ENCODE measurements at regions not wholly inside any gene's neighbourhood (a gene's known extent, or its start where the extent isn't known, plus 50 kb on each side); places are given as distances from the start of the nearest gene placed in this dataset.
"Not testable (repeated sequence)": the region's sequence is repeated elsewhere in the genome, so short reads cannot be mapped to it uniquely, and the experiment has no call there.

DNA sequence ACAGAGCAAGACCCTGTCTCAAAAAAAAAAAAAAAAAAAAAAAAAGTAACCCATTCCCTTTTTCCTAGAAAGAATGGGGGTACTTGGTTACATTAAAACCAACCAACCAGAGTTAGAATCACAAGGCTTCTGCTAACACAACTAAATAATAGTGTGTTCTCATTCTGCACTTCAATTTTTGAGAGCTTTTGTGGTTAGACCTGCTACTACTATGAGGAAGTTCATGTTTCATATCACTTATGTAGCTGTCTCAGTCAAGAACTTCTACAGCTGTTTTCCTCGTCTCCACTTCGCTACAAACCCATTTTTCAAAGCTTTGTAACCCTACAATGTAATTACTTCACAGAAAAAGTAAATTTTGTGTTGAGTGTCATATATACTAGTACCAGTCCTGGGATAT is 58.3 kb downstream of the PDHA2 start:
- DNase-seq = no peak

DNA sequence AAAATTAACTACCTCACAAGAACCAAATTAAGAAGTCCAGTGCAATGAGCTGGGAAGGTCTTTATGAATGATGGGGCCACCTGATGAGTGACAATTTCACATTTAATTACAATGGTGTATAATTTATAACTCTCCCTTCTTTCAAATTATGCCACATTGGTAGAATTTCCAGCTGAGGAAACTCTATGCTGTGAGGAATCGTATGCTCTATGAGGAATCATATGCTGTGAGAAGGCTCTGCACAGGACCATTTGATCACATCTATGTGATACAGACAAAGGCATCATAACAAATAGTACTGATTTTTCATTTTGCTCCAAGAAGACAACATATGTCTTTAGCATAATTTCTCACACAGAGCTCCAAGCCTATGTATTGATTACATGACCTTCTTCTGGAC is 69.3 kb downstream of the PDHA2 start:
- no peak for DNase-seq

DNA sequence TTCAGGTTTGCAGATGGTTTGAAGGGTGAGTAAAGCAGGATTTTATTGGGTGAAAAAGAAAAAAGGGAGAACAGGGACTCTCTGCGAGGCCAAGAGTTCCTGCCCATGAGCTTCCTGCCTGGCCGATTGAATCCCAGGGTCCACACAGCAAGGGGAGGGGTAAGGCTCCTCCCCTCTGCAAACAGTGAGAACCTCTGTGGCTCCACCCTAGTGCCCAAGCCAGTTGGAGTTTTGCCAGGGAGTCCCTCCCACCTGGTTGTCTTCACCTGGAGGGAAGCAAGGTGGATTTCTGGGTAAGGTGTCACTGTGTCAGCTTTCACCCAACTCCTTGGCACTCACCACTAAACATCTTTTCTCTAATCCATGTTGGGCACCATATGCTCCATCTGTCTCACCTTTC is 70.9 kb downstream of the PDHA2 start:
- no peak for DNase-seq

DNA sequence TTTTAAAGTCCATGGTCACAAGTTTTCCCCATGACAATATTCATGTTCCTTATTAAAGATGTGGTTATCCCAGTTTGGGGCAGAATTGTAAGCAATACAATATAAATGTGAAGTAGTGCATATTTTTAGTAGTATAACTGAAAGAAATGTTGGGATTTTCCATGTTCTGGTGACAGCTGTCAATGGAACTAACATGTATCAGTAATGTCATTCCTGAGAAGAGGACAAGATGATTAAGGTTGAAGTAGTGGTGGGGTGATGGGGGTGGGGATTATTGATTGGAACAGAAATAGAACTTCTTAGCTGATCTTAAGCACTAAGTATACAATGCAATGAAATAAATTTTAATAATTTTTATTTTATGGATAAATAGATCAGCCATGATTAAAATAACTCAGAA is 81.6 kb downstream of the PDHA2 start:
- DNase-seq = no peak

DNA sequence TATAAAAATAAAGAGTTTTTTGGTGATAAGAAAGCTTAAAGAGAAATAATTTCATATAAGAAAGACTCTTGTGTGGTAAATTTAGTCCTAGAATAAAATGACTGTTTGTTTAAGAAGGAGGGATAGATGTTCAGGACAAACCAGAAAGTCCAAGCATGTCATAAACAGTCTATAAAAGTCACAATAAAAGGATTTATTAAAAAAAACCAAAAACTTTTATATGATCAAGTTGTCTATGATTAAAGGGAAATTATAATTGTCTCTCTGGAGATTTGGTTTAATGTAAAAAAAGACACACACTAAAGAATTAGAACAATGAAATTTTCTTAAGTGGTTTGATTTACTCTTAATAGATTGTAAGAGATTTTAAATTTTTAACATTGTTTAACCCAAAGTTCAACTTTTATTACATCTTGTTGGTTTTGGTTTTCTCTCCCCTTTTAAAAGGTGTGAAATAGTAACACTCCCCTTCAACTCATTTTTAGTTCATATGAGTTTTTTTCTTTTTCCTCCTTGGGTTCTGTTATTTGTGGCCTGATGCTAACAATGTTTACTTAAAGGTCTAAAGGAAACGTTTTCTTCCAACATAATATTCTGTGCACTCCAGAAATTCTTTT is 89.7 kb downstream of the PDHA2 start:
- no peak for DNase-seq

DNA sequence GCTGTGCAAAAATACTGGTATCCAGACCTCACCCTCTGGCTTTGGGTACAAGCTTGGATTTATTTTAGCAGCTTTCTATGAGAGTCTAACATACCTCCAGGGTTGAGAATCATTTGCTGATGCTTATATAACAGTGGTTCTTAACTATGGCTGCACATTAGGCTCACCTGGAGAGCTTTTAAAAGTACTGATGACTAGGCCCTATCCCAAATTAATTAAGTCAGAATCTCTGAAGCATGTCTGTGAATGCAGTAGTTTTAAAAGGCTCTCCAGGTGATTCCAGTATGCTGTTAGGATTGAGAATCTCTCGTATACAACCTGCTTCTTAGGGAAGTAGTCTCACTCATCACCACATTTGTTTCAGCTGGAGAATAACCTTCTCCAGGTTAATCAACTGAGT is 99.2 kb downstream of the PDHA2 start:
- DNase-seq = no peak

DNA sequence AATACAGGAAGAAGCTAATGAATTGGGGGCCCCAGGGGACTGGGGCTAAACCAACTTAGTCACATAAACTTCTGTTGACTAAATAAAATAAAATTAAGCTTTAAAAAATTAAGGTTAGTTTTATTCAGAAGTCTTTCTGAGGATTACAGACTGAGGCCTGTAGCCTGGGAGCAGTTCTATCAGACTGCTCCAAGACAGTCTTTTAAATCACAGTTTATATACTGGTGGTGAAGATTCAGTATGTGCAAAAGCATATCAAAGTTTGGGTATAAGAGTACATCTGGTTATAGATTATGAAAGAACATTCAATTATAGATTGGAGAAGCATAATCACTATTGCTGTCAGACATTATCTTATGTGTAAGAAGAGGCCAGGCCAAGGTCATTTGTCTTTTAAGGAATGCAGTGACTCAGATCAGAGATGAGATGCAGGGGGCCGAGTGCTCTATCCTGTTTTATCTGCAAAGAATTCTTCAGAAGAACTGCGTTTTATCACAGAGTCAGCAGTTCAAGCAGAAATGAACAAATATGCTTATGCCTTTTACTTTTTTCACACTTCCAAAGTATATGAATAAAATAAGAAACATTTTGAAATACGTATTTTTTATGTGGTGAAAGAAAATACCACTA is 109.4 kb downstream of the PDHA2 start:
- no peak for DNase-seq

DNA sequence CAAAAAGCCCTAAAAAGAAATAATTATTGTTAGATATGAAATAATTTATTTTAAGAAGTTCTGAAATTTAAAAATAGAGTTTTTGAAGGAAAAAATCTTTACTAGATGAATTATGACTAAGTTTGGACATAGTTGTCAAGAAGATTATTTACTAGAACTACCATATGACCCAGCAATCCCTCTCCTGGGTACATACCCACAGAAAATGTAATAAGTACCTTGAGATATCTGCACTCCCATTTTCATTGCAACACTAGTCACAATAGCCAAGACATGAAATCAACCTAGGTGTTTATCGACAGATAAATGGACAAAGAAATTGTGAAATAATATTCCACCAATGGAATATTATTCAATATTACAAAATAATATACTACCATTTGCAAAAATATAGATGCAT is 109.9 kb downstream of the PDHA2 start:
- no peak for DNase-seq

DNA sequence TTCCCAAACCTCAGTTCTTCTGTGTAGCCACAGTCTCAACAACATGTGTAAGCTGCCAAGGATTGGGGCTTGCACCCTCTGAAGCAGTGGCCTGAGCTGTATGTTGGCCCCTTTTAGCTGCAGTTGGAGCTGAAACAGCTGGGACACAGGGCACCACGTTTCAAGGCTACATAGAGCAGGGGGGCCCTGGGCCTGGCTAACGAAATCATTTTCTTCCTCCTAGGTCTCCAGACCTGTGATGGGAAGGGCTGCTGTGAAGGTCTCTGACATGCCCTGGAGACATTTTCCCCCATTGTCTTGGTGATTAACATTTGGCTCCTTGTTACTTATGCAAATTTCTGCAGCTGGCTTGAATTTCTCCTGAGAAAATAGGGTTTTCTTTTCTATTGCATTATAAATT is 112.6 kb downstream of the PDHA2 start:
- not testable (repeated sequence) for DNase-seq

DNA sequence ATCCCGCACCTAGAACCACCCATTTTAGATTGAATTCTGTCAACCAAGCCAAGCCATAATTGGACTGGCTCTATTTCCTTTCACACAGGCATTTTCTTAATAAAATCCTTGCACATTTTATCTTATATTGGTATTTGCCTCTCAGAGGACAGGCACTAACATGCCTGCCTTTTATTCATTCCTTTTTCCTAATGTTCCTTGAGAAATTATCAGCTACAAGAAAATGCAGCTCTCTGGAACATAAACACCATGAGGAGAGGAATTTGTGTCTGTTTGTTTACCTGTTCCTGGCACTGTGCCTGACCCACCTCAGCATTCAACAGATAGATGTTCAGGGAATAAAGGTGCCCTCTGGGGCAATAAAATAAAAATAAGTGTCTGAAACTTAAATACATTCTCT is 116.2 kb downstream of the PDHA2 start:
- DNase-seq = no peak

DNA sequence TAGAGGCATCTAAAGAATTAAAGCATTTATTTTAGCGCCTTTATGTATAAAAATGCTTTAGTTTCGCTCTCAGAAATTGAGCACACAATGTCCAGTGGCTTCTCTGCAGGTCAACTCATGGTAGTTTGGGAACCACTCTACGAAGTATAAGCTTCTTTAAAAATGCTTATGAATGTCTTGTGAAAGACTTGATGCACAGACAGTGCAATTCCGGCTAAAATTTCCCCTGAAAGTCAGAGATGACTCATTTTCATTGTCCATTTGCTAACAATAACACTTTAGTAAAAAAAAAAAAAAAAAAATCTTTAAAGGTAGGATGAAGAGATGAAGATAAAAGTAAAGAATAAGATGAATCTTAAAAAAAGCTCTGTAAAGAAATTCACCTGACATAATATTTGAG is 117.2 kb downstream of the PDHA2 start:
- no peak for DNase-seq

DNA sequence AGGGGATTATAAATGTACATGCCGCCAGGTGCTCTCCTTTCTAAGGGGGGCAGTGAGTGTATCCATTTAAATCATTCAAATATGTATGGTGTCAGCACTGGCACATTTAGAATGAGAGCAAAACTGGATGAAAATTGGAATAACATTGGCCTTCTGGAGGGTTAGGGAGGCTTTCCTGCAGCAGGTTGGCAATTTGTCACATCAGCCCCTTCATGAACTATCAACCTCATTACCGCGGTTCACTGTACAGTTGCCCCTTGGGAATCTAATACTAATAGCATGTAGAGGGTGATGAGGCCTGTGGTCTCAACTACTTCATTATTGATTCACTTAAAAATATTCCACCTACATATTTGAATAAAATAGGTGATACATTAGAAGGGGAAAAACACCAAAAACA is 117.9 kb downstream of the PDHA2 start:
- no peak for DNase-seq

DNA sequence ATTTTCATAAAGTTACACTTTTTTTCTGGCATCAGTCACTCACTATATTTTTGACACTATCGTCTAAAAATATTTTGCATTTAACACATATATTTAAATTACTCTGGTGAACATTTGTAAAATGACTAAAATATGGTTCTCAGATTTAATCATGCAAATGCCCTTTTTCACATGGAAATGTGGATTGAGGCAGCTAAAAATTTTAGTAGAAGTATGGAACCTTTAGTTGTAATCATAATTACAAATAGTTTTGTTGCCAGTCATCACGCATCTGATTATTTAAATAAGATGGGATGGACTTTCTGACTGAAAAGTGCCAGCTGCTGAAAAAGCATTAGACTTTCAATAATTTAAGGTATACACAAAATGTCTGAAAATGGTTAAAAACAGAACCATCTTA is 119.3 kb downstream of the PDHA2 start:
- no peak for DNase-seq

DNA sequence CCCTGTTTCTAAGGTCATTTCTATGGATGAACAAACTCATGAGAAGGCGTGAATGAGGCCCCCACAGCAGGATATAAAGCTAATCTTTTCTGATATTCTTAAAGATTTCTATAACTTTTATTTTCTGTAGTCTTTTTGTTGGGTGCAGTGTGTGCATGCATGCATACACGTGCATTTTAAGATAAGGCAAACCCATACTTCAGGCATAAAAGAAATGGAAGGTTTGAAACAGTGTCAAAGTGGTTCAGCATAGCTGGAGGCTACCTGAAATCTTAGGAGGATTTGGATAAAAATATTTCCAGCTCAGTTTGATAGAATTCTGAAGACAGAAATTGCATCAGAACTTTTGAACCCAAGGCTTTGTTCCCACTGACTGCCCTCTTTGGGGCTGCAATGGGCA is 119.7 kb downstream of the PDHA2 start:
- DNase-seq = no peak

DNA sequence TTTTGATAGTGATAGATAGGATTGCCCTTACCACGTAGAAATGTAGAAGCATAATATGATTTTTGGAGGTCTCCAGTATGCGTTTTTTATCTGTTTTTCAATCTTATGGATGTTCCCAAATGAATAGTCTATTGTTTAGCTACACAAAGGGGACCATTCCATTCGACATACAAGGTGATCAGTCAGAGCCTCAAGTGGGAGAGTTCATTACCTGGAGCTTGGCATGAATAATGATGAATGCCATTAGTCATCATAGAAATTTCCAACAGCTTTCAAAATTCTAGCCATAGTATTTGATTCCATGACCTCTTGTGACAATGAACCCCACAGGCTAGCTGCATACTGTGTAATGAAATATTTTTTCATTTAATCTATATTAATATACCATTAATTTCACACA is 123.6 kb downstream of the PDHA2 start:
- DNase-seq = no peak

DNA sequence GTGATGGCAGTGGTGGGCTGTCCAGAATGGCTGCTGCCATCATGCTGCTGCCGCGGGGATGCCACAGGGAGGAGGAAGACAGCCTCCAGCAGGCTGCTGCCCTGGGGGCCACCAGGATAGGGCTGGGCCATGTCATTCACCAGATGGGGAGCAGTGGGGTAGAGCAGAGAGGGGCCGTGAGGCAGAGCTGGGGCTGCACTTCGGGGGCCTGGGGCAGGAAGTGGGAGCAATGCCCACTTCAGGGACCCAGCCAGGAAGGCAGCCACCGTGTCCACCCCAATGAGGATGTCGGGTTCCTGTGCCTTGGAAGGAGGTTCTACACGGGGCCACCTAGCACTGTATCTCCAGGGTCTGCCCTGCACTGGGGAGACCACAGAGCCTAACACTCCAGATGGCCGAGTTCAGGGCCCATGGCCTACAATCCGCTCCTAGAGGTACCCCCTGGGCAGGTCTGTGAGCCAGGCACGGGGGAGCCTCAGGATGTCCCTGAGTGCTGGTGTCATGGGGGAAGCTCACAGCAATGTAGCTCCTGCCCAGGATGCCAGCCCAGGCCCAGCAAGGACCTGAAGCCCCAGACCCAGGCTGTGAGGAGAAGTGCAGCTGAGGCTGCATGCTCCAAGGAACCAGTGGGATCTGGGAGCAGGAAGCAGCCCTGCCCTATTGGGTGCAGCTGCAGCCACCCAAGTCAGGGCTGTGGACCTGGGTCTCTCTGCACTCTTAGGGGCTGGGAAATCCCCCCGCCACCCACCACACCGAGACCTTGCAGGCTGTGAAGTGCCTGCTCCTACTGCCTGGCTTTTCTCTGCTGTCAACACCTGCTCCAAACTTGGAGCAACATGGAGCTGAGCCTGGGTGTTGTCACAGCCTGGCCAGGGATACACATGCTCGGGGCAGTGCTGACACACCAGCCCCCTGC is 140.3 kb downstream of the PDHA2 start:
- no peak for DNase-seq

DNA sequence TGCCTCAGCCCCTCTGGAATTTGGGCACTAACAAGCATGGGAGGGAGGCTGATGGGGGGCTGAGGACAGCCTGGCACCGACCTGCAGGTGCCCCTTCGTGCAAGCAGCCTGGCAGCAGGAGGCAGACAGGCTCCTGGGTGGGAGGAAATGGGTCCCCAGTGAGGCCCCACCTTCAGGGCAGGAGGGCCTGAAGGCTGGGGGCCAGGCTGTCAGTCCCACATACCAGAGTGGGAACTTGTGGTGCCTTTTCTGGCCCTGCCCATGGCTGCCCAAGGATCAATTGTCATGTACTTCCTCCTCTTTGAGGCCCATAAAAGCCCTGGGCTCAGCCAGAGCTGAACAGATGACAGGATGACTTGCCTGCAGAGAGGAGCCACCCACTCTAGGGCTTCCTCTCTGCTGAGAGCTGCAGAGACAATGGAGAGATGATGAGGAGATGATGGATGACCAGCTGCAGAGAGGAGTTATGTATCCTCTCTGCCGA is 141.0 kb downstream of the PDHA2 start:
- no peak for DNase-seq

DNA sequence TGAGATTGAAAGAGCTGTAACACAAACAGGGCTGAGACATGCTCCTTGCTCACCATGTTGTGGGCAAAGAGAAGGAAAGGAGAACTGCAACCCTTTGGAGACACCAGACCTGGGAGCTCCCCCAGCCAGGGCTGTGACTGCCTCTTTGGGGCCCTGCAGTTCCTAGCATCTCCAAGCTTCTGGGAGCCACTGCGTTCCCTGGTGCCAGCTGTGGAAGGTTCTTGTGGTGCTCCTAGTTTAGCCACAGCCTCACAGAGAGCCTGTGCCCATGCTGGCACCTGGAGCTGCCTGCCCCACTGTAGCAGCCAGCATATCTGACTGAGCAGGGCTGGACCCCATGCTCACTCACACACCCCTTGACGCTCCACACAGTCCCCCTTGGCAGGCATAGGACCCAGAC is 141.7 kb downstream of the PDHA2 start:
- DNase-seq = no peak

DNA sequence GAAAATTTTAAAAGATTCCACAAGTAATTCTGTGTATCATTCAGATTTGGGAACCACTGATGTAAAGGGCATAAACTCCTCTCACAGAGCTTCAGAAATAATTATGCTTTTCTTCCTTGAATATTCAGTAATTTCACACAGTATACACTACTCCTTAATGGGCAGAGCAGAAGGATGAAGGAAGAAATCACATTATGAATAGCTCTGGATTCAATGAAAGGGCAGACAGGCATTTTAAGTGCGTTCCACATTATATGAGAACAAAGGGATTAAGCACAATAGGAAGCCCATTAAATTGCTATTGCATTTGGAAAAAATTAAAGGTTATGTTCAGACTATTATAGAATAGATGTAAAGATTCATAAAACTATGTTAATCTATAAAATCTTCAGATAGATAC is 142.6 kb downstream of the PDHA2 start:
- DNase-seq = no peak

DNA sequence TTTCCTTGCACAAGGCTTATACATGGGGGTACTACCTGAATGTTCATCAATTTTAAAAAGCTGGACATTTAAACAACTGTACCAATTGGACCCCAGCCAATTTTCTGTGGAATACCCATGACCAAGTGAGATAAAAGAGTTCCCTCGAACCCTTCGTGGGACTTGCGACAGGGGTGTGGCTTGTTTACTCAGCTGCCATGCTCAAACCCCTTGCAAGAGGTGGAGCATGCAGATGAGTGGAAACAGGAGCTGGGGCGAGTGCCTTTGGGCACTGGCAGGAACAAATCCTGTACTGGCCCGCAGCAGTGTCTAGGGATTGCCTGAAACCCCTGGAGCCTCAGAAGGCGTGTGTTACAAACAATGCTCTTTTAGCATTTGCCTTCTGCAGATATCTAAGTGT is 144.2 kb downstream of the PDHA2 start:
- no peak for DNase-seq

DNA sequence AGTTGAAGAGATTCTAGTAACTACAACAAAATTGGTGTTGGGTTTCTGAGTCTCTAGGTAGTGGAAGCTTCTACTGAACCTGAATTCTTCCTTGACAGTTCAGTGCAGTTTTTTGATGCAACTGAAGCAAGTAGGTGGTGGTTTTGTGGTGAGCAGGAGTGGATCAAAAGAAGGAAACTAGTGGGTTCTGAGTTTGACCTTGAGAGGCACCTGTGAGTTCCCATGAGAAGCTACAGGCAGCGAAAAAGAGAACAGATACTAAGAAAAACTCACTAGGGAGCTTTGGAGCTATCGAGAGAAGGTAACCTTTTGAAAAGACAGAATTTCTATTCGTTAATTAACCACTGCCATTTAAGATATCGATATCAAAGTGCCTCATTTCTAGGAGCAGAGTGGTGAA is 145.2 kb downstream of the PDHA2 start:
- no peak for DNase-seq

DNA sequence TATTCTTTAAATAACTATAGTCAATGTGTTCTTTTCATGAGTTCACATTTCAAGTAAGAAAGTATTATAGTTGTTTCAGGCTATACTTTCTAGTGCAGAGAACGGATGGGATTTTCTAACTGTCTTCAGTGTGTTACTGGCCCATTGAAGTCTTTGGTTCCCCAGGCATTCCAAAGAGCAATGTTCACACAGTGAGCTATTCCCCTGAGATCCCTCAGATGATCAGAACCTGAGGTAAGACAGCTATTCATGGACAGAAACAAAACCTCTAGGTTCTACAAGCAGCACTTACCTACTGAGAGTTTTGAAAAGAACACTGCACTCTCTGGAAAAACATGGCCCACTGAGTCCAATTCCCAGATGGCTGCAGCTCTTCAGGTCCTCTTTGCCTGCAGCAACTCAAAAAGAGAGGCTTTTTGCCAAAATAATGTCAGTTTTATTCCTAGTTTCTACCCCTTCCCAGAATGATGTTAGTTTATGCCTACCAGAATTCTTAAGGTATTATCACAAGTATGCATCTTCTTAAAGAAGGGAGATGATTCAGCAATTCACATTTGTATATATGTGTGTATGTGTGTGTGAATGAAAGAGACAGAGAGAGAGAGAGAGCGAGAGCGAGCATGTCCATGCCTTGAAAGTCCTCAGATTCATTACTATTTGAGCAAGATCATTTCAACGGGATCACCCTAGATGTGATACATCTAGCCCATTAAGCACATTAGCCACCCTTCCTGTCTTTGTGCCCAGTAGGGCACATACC is 146.1 kb downstream of the PDHA2 start:
- no peak for DNase-seq

DNA sequence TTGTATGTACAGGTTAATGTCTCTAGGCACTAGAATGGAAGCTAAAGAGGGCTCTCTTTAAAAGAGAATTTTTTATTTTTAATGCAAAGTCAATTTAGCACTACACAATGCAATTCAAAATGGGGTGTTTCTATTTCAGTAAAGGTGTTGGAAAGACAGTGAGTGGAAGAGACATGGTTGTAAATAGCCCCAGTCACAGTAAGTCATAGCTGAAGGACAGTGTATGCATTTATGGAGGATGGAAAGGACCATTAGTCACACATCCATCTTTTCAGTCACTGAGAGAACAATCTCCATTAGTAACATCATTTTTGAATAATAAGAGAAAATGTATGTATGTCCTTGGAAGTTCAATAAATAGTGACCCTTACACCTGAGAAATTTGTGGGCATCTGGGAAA is 148.0 kb downstream of the PDHA2 start:
- DNase-seq = no peak

Measured in NCI-H1092 treated with DMSO at 0.1 percent for 48 hours (cell line).